ENCODE measurements at regions not wholly inside any gene's neighbourhood (a gene's known extent, or its start where the extent isn't known, plus 50 kb on each side); places are given as distances from the start of the nearest gene placed in this dataset.

DNA sequence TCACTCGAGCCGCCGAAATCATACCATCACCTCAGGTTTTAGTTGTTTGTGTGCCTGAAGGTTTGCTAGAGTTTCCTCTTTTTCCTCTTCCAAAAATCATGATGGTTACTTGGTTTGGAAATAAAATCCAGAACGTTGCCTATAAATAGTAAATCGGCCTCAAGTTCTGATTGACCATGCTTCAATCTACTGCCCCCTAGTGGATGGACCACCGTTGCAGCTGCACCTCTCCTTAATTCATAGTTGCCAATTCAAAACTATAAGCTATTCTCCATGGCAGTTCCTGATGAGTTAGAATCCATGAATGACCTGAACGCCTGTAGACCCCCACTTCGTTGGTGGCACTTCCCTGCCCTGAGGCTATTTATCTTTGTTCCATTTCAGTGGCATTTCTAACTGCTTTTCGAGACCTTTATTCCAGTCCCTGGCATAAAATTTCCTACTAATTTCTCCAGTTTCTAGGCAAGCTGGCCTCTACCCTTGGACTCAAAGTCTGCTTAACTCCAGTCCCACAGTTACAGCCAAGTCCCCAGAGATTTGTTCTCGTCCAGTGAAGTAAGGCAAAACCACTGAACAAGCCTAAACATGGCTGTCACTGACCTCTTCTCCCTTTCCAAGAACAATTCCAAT lies 422.6 kb downstream of the EFNA5 start:
- DNase-seq = no peak
- WGBS, 2 donors = 54 to 57% methylated on average over 10 of the region's 10 CpGs
- Histone ChIP-seq H3K4me1 (no peaks in the 10 kb centered on the region), H3K9me3 (no peaks in the 10 kb centered on the region), H3K27me3 (no peaks in the 10 kb centered on the region), H3K27ac (no peak overlapping the region), H3K4me3 (no peak overlapping the region), H3K36me3 (no peaks in the 10 kb centered on the region)
- TF ChIP-seq POLR2A (IDR thresholded peaks at IDR 0.05) = no peak
- peak in 1 of 4 experiments; percentile 49 for TF ChIP-seq CTCF (IDR thresholded peaks at IDR 0.05)
- intact Hi-C loops (cut with DNase I) = no loop called here

- 87% methylated on average over 2 of the region's 2 CpGs for WGBS, 2 donors
- Histone ChIP-seq H3K27ac (no peak overlapping the region), H3K9me3 (peaks cover 0 to 1% (median 0%) of the 10 kb centered on the region in 4 donors)
Observed at GRCh38 chr5:107247427-107247826, 423.3 kb downstream of the EFNA5 start.

GRCh38 chr5:107243220-107243579 lies 427.5 kb downstream of the EFNA5 start:
- Histone ChIP-seq H3K36me3 (no peaks in the 10 kb centered on the region), H3K9me3 (peaks cover 0 to 2% (median 0%) of the 10 kb centered on the region in 4 donors), H3K27me3 (no peaks in the 10 kb centered on the region), H3K27ac (no peak overlapping the region), H3K4me1 (no peaks in the 10 kb centered on the region), H3K4me3 (no peak overlapping the region)
- no peak for TF ChIP-seq EP300 (IDR thresholded peaks at IDR 0.05)
- no peak for TF ChIP-seq POLR2A (IDR thresholded peaks at IDR 0.05)
- no peak for TF ChIP-seq CTCF (IDR thresholded peaks at IDR 0.05)
- no peak for TF ChIP-seq POLR2AphosphoS5 (IDR thresholded peaks at IDR 0.05)
- WGBS, 2 donors = 85 to 86% methylated on average over 3 of the region's 3 CpGs
- intact Hi-C loops (cut with DNase I) = no loop called here
- no peak for DNase-seq

More at GRCh38 chr5:107247427-107247826, 423.3 kb downstream of the EFNA5 start:
- Histone ChIP-seq H3K36me3 (no peaks in the 10 kb centered on the region), H3K27me3 (no peaks in the 10 kb centered on the region), H3K4me3 (no peak overlapping the region), H3K4me1 (no peaks in the 10 kb centered on the region)
- TF ChIP-seq EP300 (IDR thresholded peaks at IDR 0.05) = no peak
- no peak for TF ChIP-seq POLR2AphosphoS5 (IDR thresholded peaks at IDR 0.05)
- no peak for TF ChIP-seq POLR2A (IDR thresholded peaks at IDR 0.05)
- no peak for TF ChIP-seq CTCF (IDR thresholded peaks at IDR 0.05)
- intact Hi-C loops (cut with DNase I) = no loop called here
- no peak for DNase-seq

DNA sequence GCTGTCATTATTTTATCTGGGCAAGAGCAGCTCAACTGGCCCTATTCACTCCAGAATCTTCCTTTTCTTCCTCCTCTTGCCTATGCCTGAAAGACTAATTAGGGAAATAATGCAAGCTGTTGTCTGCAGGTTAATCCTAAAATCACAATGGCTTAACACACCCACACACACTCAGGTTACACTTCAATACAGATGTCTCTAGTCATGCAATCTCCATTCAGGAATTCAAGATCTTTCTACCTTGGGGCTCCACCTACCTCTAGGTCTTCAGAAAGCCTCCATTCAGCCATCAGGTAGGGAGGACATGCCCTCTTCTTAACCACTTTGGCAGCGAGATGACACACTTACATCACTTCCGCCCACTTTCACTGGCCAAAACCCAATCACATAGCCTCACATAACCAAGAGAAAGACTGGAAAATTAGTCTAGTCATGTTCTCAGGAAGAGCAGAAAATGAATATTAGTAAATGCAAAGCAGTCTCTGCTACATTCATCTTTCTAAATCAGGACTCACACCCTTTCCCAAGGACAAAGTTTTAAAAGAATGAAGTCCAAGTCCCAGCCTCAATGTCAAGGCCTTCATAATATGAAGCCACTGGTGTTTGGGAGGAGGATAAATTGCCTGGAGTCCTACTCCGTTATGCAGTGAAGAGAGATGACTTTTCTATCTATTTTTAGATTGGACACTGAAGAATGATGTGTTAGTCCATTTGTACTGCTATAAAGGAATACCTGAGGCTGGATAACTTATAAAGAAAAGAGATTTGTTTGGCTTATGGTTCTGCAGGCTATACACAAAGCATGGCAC lies 428.1 kb downstream of the EFNA5 start:
- H3K36me3 ChIP-seq = no peaks in the 10 kb centered on the region
- no peak for DNase-seq
- no peak for TF ChIP-seq POLR2A (IDR thresholded peaks at IDR 0.05)
- TF ChIP-seq CTCF (IDR thresholded peaks at IDR 0.05) = no peak
- TF ChIP-seq POLR2AphosphoS5 (IDR thresholded peaks at IDR 0.05) = no peak
- no peak for TF ChIP-seq EP300 (IDR thresholded peaks at IDR 0.05)
- intact Hi-C loops (cut with DNase I) = no loop called here
- 88 to 91% methylated on average over 3 of the region's 3 CpGs for WGBS, 2 donors
- H3K27me3 ChIP-seq = no peaks in the 10 kb centered on the region
- no peak overlapping the region for H3K4me3 ChIP-seq
- peaks cover 0 to 2% (median 0%) of the 10 kb centered on the region in 4 donors for H3K9me3 ChIP-seq
- no peaks in the 10 kb centered on the region for H3K4me1 ChIP-seq
- H3K27ac ChIP-seq = no peak overlapping the region

Data from sigmoid colon (tissue), 6 donors.